22Rv1 (cell line): ENCODE measurements at regions not wholly inside any gene's neighbourhood (a gene's known extent, or its start where the extent isn't known, plus 50 kb on each side); places are given as distances from the start of the nearest gene placed in this dataset.

Source experiments
- H3K27ac ChIP-seq: fragments of 450-650 bp; 2 replicates; pipeline ENCODE4 v1.5.1; 2017
- CTCF ChIP-seq: fragments of 450-650 bp; IDR thresholded peaks from 2 replicates; pipeline ENCODE4 v1.5.1; 2017; ENCODE audit warnings: mild to moderate bottlenecking
- ZFX ChIP-seq: fragments of 450-650 bp; IDR thresholded peaks from 2 replicates; pipeline ENCODE4 v1.6.1; 2017; ENCODE audit warnings: antibody characterized with exemption, borderline replicate concordance

- TF ChIP-seq CTCF (no peak), ZFX (no peak)
- no peak overlapping the region for H3K27ac ChIP-seq
Observed at GRCh38 chr11:28684011-28684586, 575.9 kb downstream of the METTL15 start.

- TF ChIP-seq CTCF: no peak
- no peak for TF ChIP-seq ZFX
- no peak overlapping the region for H3K27ac ChIP-seq
Observed at GRCh38 chr11:28679795-28680468, 571.7 kb downstream of the METTL15 start.

GRCh38 chr11:28677721-28678120, 569.5 kb downstream of the METTL15 start:
- no peak for TF ChIP-seq CTCF
- TF ChIP-seq ZFX: no peak
- no peak overlapping the region for H3K27ac ChIP-seq

- TF ChIP-seq CTCF: no peak
- no peak for TF ChIP-seq ZFX
- H3K27ac ChIP-seq: no peak overlapping the region
Observed at GRCh38 chr11:28675183-28675582, 567.0 kb downstream of the METTL15 start.

- TF ChIP-seq ZFX: no peak
- TF ChIP-seq CTCF: peak; percentile 48
- H3K27ac ChIP-seq: no peak overlapping the region
Observed at GRCh38 chr11:28674433-28675103, 566.4 kb downstream of the METTL15 start.

GRCh38 chr11:28673691-28674432, 565.7 kb downstream of the METTL15 start:
- no peak overlapping the region for H3K27ac ChIP-seq

More at GRCh38 chr11:28673691-28674432, 565.7 kb downstream of the METTL15 start:
- no peak for TF ChIP-seq ZFX
- no peak for TF ChIP-seq CTCF
